Adrenal gland (tissue), 9 donors: ENCODE measurements at regions not wholly inside any gene's neighbourhood (a gene's known extent, or its start where the extent isn't known, plus 50 kb on each side); places are given as distances from the start of the nearest gene placed in this dataset.

Source experiments
- DNase-seq, 7 donors: peaks; one replicate each; pipeline ENCODE4 v3.0.0-alpha.2; 2019 to 2020
- H3K27ac ChIP-seq, 5 donors: fragments of 200-600 bp; sonication (generic) in 4 of 5; 1 replicate in 3 of 5; 2 replicates in 2 of 5; pipeline versions ENCODE4 v1.5.1 to v1.8.0; 2016 to 2020; ENCODE audit warnings: mild to moderate bottlenecking in 1 of 5
- H3K27me3 ChIP-seq: fragments of 200-600 bp; 2 replicates; pipeline ENCODE4 v1.8.0; 2021
- H3K36me3 ChIP-seq, 2 donors: fragments of 200-600 bp; replicated peaks in 1 of 2; 1 replicate in 1 of 2; 2 replicates in 1 of 2; pipeline versions ENCODE4 v1.5.1 to v1.8.0; 2018 to 2022
- H3K4me1 ChIP-seq, 2 donors: fragments of 200-600 bp; replicated peaks in 1 of 2; 1 replicate in 1 of 2; 2 replicates in 1 of 2; pipeline versions ENCODE4 v1.5.1 to v1.8.0; 2018 to 2021
- H3K4me3 ChIP-seq, 4 donors: fragments of 200-600 bp; sonication (generic) in 3 of 4; one replicate each; pipeline ENCODE4 v1.5.1; 2016 to 2018
- H3K9me3 ChIP-seq, 3 donors: fragments of 200-600 bp; sonication (generic) in 1 of 3; replicated peaks in 1 of 3; 1 replicate in 2 of 3; 2 replicates in 1 of 3; pipeline versions ENCODE4 v1.5.1 to v1.8.0; 2016 to 2021
- CTCF ChIP-seq, 6 experiments: fragments of 450-650 bp in 4 of 6; fragments of 200-600 bp in 2 of 6; sonication (generic) in 1 of 6; IDR thresholded peaks; 1 replicate in 5 of 6; 2 replicates in 1 of 6; pipeline versions ENCODE4 v1.5.1 to v1.8.0; 2016 to 2021; ENCODE audit warnings: antibody characterized with exemption in 6 of 6, mild to moderate bottlenecking in 2 of 6, moderate library complexity in 1 of 6
- POLR2A ChIP-seq, 2 donors: fragments of 450-650 bp; IDR thresholded peaks; one replicate each; pipeline ENCODE4 v1.6.1; 2017; ENCODE audit warnings: antibody characterized with exemption in 2 of 2, mild to moderate bottlenecking in 2 of 2, moderate library complexity in 1 of 2
- WGBS, 4 donors: extraction: QIAGEN DNeasy Blood & Tissue Kit in 2 of 4; methylation state at CpG; one replicate each; pipeline versions ENCODE4 v1.1.5 to v1.1.7; 2013 to 2017; 5-methylcytosine and 5-hydroxymethylcytosine counted together
- intact Hi-C, 2 donors: fragments of 100-400 bp; cut with DNase I; formaldehyde crosslinking; loops; one replicate each; pipeline versions ENCODE4 v1.14.1 to v1.15.0; 2022 to 2023
- donor health status: healthy with polysubstance abuse.
- donor health status: Bipolar disorder and iron deficiency.
- donor health status: DM: yes; HTN: yes; CAD: no.
- donor health status: DM: no; HTN: no; CAD: no.
- donor health status: DM: no; HTN: no; CAD: no.

DNA sequence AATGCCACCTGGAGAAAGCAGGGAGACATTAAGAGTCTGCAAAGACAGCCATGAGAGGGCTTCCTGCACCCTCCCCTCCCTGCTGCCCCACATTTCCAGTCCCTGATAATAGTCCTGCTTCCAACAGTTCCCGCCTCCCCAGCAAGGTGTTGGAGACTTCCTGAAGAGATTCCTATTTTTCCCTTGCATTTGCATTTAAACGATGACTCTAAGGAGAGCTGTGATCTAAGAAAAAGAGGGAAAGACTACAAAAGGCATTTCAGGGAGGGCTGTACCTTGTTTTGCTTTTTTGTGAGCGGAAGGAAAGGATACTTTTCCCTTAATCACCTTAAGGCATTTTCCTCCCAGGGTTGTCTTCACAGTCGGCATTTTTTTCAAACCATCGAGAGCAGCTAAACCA, 62.1 kb downstream of the GAS1 start:
- Histone ChIP-seq H3K27me3 (no peaks in the 10 kb centered on the region), H3K9me3 (no peaks in the 10 kb centered on the region), H3K27ac (no peak overlapping the region), H3K36me3 (no peaks in the 10 kb centered on the region), H3K4me1 (no peaks in the 10 kb centered on the region), H3K4me3 (no peak overlapping the region)
- 65 to 75% (median 69%) methylated on average over 5 of the region's 5 CpGs for WGBS, 4 donors
- TF ChIP-seq POLR2A (IDR thresholded peaks at IDR 0.05) (no peak), CTCF (IDR thresholded peaks at IDR 0.05) (no peak)
- no peak for DNase-seq
- intact Hi-C loops, result no loop called here

GRCh38 chr9:86876621-86877196, 70.6 kb downstream of the GAS1 start:
- Histone ChIP-seq H3K9me3 (no peaks in the 10 kb centered on the region), H3K27me3 (no peaks in the 10 kb centered on the region), H3K4me1 (no peaks in the 10 kb centered on the region), H3K4me3 (no peak overlapping the region), H3K27ac (no peak overlapping the region), H3K36me3 (no peaks in the 10 kb centered on the region)
- DNase-seq, result no peak
- intact Hi-C loops, result no loop called here
- TF ChIP-seq POLR2A (IDR thresholded peaks at IDR 0.05), result no peak
- TF ChIP-seq CTCF (IDR thresholded peaks at IDR 0.05), result no peak
- 74 to 78% (median 76%) methylated on average over 13 of the region's 13 CpGs for WGBS, 4 donors

GRCh38 chr9:86868616-86869015, 78.7 kb downstream of the GAS1 start:
- TF ChIP-seq POLR2A (IDR thresholded peaks at IDR 0.05) (no peak), CTCF (IDR thresholded peaks at IDR 0.05) (no peak)
- intact Hi-C loops, result no loop called here

GRCh38 chr9:86867804-86868313, 79.4 kb downstream of the GAS1 start:
- TF ChIP-seq POLR2A (IDR thresholded peaks at IDR 0.05) (no peak), CTCF (IDR thresholded peaks at IDR 0.05) (no peak)
- no peak overlapping the region for H3K4me3 ChIP-seq
- WGBS, 4 donors, result 41 to 70% (median 67%) methylated on average over 5 of the region's 5 CpGs

More at GRCh38 chr9:86868616-86869015, 78.7 kb downstream of the GAS1 start:
- 71 to 86% (median 73%) methylated on average over 2 of the region's 2 CpGs for WGBS, 4 donors
- no peak for DNase-seq
- no peaks in the 10 kb centered on the region for H3K9me3 ChIP-seq
- H3K4me1 ChIP-seq, result no peaks in the 10 kb centered on the region
- H3K36me3 ChIP-seq, result no peaks in the 10 kb centered on the region
- no peak overlapping the region for H3K4me3 ChIP-seq
- H3K27ac ChIP-seq, result no peak overlapping the region
- no peaks in the 10 kb centered on the region for H3K27me3 ChIP-seq

More at GRCh38 chr9:86867804-86868313, 79.4 kb downstream of the GAS1 start:
- intact Hi-C loops, result no loop called here
- DNase-seq, result no peak
- no peaks in the 10 kb centered on the region for H3K36me3 ChIP-seq
- H3K4me1 ChIP-seq, result no peaks in the 10 kb centered on the region
- H3K27ac ChIP-seq, result no peak overlapping the region
- H3K27me3 ChIP-seq, result no peaks in the 10 kb centered on the region
- H3K9me3 ChIP-seq, result no peaks in the 10 kb centered on the region
